CD4-positive, alpha-beta memory T cell (primary cell): ENCODE measurements at regions not wholly inside any gene's neighbourhood (a gene's known extent, or its start where the extent isn't known, plus 50 kb on each side); places are given as distances from the start of the nearest gene placed in this dataset.
A peak's percentile ranks its signal among the peaks of the same experiment; 100 is the strongest.

Experiments used
- CTCF ChIA-PET: fragments of 350-600 bp; sonication (Branson Sonifier 250); formaldehyde crosslinking; loops from one replicate; lab custom pipeline; 2021; ENCODE audit warnings: inconsistent platforms; ENCODE audit not compliant: partially characterized antibody; lab: Charles Lee
- POLR2A ChIA-PET: fragments of 350-600 bp; sonication (Branson Sonifier 250); formaldehyde crosslinking; loops from one replicate; lab custom pipeline; 2021; ENCODE audit not compliant: partially characterized antibody; lab: Charles Lee
- DNase-seq, 5 donors: peaks; one replicate each; pipeline versions ENCODE4 v3.0.0 to v3.0.0-alpha.2; 2020 to 2022; ENCODE audit warnings: mixed read lengths in 1 of 5
- H3K27ac ChIP-seq: one replicate; pipeline ENCODE4 v1.7.0; 2013; ENCODE audit warnings: low read depth, low read length
- H3K27me3 ChIP-seq: 2 replicates; pipeline ENCODE4 v1.7.0; 2013; ENCODE audit warnings: mild to moderate bottlenecking, low read length, moderate library complexity; ENCODE audit not compliant: insufficient read depth
- H3K36me3 ChIP-seq: 2 replicates; pipeline ENCODE4 v1.7.0; 2013; ENCODE audit warnings: mild to moderate bottlenecking, low read length, moderate library complexity; ENCODE audit not compliant: insufficient read depth
- H3K4me1 ChIP-seq: 2 replicates; pipeline ENCODE4 v1.7.0; 2013; ENCODE audit warnings: mild to moderate bottlenecking, low read length, moderate library complexity; ENCODE audit not compliant: insufficient read depth
- H3K4me3 ChIP-seq, 2 donors: one replicate each; pipeline ENCODE4 v1.7.0; 2013; ENCODE audit warnings: low read length in 2 of 2, mild to moderate bottlenecking in 1 of 2
- H3K9me3 ChIP-seq, 2 donors: one replicate each; pipeline ENCODE4 v1.7.0; 2013; ENCODE audit warnings: low read length in 2 of 2, control low read depth in 1 of 2; ENCODE audit not compliant: control insufficient read depth in 1 of 2
- H3K27ac Mint-ChIP-seq, 7 donors: one replicate each; pipeline ENCODE4 v1.8.0; 2020 to 2021; ENCODE audit warnings: mixed read lengths in 7 of 7, mild to moderate bottlenecking in 6 of 7, inconsistent platforms in 3 of 7, moderate library complexity in 3 of 7
- H3K27me3 Mint-ChIP-seq, 2 donors: one replicate each; pipeline ENCODE4 v1.8.0; 2020 to 2021; ENCODE audit warnings: mixed read lengths in 2 of 2
- H3K36me3 Mint-ChIP-seq, 2 donors: one replicate each; pipeline ENCODE4 v1.8.0; 2020 to 2021; ENCODE audit warnings: mixed read lengths in 2 of 2, inconsistent platforms in 1 of 2, mild to moderate bottlenecking in 1 of 2
- H3K4me1 Mint-ChIP-seq, 4 donors: one replicate each; pipeline ENCODE4 v1.8.0; 2020 to 2021; ENCODE audit warnings: mixed read lengths in 4 of 4, mild to moderate bottlenecking in 1 of 4
- H3K4me3 Mint-ChIP-seq, 8 donors: one replicate each; pipeline ENCODE4 v1.8.0; 2020 to 2021; ENCODE audit warnings: mixed read lengths in 8 of 8, mild to moderate bottlenecking in 7 of 8, moderate library complexity in 6 of 8, inconsistent platforms in 3 of 8
- H3K9me3 Mint-ChIP-seq, 8 donors: one replicate each; pipeline ENCODE4 v1.8.0; 2020 to 2021; ENCODE audit warnings: mixed read lengths in 8 of 8, mild to moderate bottlenecking in 5 of 8, inconsistent platforms in 3 of 8, moderate library complexity in 1 of 8
- intact Hi-C: fragments of 100-400 bp; cut with micrococcal nuclease; formaldehyde crosslinking; loops from one replicate; pipeline ENCODE4 v1.15.1; 2023

DNA sequence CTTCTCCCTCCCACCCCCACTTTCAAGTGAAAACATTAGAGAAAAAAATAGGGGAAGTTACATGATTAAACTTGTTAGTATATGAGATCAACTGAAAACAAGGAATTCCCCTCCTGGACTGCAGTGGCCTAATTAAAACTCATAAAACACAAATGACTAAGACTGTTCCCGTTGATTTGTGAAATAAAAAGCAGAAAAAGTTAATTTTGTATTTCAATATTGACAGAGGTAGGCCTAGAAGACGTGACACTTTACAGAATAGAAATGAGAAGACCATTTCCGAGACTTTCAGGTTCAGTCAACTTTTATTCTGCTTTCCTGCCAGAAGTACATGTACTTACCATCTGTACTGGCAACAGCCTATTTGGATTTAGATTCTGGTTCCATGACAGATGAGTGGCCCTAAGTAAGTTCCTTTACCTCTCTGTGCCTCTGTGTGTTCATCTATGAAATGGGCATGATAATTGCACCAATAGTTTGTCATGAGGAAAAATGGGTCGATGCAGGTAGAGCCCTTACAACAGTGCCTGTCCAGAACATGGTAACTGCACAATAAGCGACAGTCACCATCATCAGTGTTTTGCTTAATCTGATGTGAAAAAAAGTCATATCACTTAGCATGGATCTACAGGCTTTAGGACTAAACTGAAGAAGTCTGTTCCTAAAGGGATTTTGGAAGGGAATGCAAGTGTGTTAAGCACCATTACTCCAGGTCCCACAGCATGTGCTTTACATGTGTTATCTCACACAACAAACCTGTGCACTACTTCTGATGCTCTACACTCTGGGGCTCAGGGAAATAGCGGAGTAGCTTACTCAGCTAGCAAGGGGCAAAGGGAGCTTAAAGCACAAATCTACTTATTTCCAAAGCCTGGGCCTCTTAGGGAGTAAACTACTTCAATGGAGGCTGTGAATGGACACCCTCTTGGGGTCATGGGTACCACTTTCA is 562.3 kb upstream of the DIPK2B start:
- Mint-ChIP-seq H3K36me3 (peaks cover 0 to 9% of the 10 kb centered on the region in 2 donors), H3K4me3 (peak overlapping the region; percentile 45 to 88 (median 52)), H3K9me3 (no peaks in the 10 kb centered on the region), H3K27ac (peak overlapping the region; percentile 70 to 92 (median 84)), H3K4me1 (peaks cover 48 to 86% (median 61%) of the 10 kb centered on the region in 4 donors), H3K27me3 (no peaks in the 10 kb centered on the region)
- Histone ChIP-seq H3K36me3 (no peaks in the 10 kb centered on the region), H3K27me3 (no peaks in the 10 kb centered on the region), H3K27ac (peak overlapping the region; percentile 60), H3K9me3 (no peaks in the 10 kb centered on the region), H3K4me3 (no peak overlapping the region), H3K4me1 (peaks cover 78% of the 10 kb centered on the region)
- DNase-seq = no peak
- POLR2A ChIA-PET = interaction anchor here (0.9 to 2.1 kb wide), 4 partner anchors 9 to 43 kb away, joined by 3 to 9 read pairs (median 6); no protein-coding TSS in a partner anchor
- intact Hi-C loops = no loop called here
- CTCF ChIA-PET = interaction anchor here (1.2 kb wide), 2 partner anchors 12 to 39 kb away, joined by 3 read pairs; no protein-coding TSS in a partner anchor

DNA sequence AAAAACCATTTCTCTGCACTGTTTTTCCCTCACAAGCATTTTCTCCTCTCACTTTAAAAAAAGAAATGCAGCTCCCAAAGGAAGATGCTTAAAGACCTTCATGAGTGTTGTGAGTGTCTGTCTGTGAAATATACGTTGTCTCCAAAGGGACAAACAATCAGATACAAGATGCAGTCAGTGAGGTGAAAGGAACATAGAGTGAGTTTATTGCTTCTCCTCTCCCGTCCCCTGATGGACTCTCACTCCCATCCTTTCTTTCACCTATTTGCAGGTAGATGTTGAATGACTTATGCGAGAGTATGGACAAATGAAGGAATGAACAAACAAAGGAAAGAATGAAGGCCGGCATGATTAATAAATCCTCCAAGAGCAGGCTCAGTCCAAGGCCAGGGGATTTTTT is 561.2 kb upstream of the DIPK2B start:
- Mint-ChIP-seq H3K4me1 (peaks cover 47 to 89% (median 64%) of the 10 kb centered on the region in 4 donors), H3K9me3 (no peaks in the 10 kb centered on the region), H3K27ac (peak overlapping the region; percentile 62 to 92 (median 83)), H3K36me3 (peaks cover 0 to 5% of the 10 kb centered on the region in 2 donors), H3K4me3 (peak overlapping the region; percentile 60 to 88 (median 66)), H3K27me3 (no peaks in the 10 kb centered on the region)
- H3K36me3 ChIP-seq = no peaks in the 10 kb centered on the region
- DNase-seq = no peak
- H3K9me3 ChIP-seq = no peaks in the 10 kb centered on the region
- no peak overlapping the region for H3K4me3 ChIP-seq
- H3K27me3 ChIP-seq = no peaks in the 10 kb centered on the region
- peak overlapping the region; percentile 60 for H3K27ac ChIP-seq
- CTCF ChIA-PET = no interaction called here
- POLR2A ChIA-PET = no interaction called here
- peaks cover 84% of the 10 kb centered on the region for H3K4me1 ChIP-seq
- intact Hi-C loops = no loop called here

DNA sequence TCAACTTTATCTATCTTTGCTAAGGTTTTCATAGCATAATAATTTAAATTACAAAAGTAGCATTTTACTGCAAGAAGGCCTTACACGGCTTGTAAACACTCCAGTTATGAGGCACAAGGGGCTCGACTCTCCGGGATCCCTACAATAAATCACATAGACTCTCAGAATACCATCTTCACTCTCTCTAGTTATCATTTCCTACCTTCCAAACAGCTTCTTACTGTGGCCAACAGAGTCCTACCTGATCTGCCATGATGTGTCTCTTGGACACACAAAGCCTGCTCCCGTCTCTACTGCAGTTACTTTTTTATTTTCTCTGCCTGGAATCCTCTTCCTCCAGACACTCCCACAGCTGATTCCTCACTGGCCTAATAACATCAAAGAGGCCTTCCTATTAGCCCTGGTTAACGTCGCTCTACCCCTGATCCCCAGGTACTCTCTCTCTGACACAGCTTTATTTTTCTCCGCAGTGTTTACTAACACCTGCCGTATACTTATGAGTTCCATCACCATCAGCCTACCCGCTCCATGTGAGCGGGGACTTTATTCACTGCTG is 559.6 kb upstream of the DIPK2B start:
- H3K4me3 ChIP-seq = no peak overlapping the region
- H3K9me3 ChIP-seq = no peaks in the 10 kb centered on the region
- peak overlapping the region in 6 of 7 donors; percentile 54 to 85 (median 64) for H3K27ac Mint-ChIP-seq
- peak overlapping the region; percentile 56 for H3K27ac ChIP-seq
- intact Hi-C loops = no loop called here
- H3K4me1 ChIP-seq = peaks cover 85% of the 10 kb centered on the region
- no peaks in the 10 kb centered on the region for H3K36me3 ChIP-seq
- CTCF ChIA-PET = interaction anchor here (1.2 to 4.0 kb wide), 2 partner anchors 9 to 40 kb away, joined by 6 to 19 read pairs; no protein-coding TSS in a partner anchor
- no peak for DNase-seq
- peaks cover 0 to 5% of the 10 kb centered on the region in 2 donors for H3K36me3 Mint-ChIP-seq
- H3K4me3 Mint-ChIP-seq = peak overlapping the region in 7 of 8 donors; percentile 13 to 77 (median 41)
- no peaks in the 10 kb centered on the region for H3K27me3 ChIP-seq
- peaks cover 48 to 88% (median 67%) of the 10 kb centered on the region in 4 donors for H3K4me1 Mint-ChIP-seq
- POLR2A ChIA-PET = interaction anchor here (1.7 to 9.4 kb wide), 4 partner anchors 9 to 47 kb away, joined by 7 to 189 read pairs (median 37); no protein-coding TSS in a partner anchor
- no peaks in the 10 kb centered on the region for H3K9me3 Mint-ChIP-seq
- H3K27me3 Mint-ChIP-seq = no peaks in the 10 kb centered on the region

DNA sequence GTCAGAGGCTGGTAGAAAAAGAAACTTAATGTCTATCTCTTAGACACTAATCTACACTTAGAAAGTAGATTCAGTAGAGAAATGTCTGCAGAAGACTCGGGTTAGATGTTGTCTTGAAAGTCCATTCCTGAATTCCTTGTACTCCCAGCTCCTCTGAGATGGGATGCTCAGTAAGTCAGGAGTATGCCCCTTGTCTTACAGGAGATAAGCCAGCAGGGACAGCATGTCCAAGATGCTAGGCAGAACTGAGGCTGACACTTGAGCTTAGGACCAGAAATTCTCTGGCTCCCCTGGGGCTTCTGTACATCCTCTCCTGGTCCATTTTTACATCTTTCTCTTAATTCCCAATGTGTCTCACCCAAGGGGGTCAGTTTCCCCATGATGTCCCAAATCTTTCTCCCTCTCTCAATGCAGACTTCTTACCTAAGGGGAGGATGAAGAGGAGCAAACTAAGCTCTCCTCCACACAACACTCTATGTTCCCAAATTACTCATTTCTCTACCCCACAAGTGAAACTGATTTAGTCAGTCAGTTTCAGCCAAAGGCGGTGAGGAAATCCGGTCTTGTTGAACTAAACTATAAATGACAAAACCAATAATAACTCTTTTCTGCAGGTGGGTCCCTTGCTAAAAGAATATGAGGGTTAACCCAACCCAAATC is 558.2 kb upstream of the DIPK2B start:
- CTCF ChIA-PET = interaction anchor here (1.0 to 4.0 kb wide), 4 partner anchors 11 to 42 kb away, joined by 3 to 19 read pairs (median 8); no protein-coding TSS in a partner anchor
- POLR2A ChIA-PET = interaction anchor here (0.8 to 9.4 kb wide), 8 partner anchors 11 to 92 kb away, joined by 3 to 189 read pairs (median 5); no protein-coding TSS in a partner anchor
- Histone ChIP-seq H3K36me3 (no peaks in the 10 kb centered on the region), H3K9me3 (no peaks in the 10 kb centered on the region), H3K4me1 (peaks cover 92% of the 10 kb centered on the region), H3K27ac (peak overlapping the region; percentile 56), H3K27me3 (no peaks in the 10 kb centered on the region), H3K4me3 (peak overlapping the region in 1 of 2 donors; percentile 33)
- H3K4me1 Mint-ChIP-seq = peaks cover 45 to 82% (median 64%) of the 10 kb centered on the region in 4 donors
- H3K36me3 Mint-ChIP-seq = peaks cover 0 to 5% of the 10 kb centered on the region in 2 donors
- H3K9me3 Mint-ChIP-seq = no peaks in the 10 kb centered on the region
- intact Hi-C loops = loop anchor here (1.0 to 10.0 kb wide), 3 partner anchors 10 to 93 kb away; no protein-coding TSS in a partner anchor
- peak overlapping the region in 6 of 7 donors; percentile 90 to 96 (median 94) for H3K27ac Mint-ChIP-seq
- H3K27me3 Mint-ChIP-seq = no peaks in the 10 kb centered on the region
- DNase-seq = peak in 4 of 5 donors; percentile 26 to 65 (median 43)
- H3K4me3 Mint-ChIP-seq = peak overlapping the region; percentile 73 to 91 (median 86)

DNA sequence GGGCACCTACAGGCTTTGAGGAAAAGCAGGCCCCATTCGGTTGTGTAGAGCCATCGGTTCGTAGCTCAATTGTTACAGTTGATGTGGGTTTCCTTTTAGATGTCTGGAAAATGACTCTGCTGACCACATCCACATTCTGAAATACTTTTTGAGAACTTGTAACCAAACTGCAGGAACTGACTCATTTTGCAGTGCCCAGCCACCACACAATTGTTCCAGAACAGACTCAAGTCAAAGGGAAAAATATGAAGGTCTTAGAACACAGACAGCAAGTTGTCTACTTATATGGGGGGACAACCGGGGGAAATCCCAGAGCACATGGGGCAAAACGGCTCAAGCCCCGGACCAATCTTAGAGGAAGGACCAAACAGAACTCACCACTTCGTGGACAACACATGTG is 557.6 kb upstream of the DIPK2B start:
- peaks cover 91% of the 10 kb centered on the region for H3K4me1 ChIP-seq
- H3K27ac ChIP-seq = peak overlapping the region; percentile 56
- peaks cover 0 to 5% of the 10 kb centered on the region in 2 donors for H3K36me3 Mint-ChIP-seq
- no peaks in the 10 kb centered on the region for H3K36me3 ChIP-seq
- no peaks in the 10 kb centered on the region for H3K27me3 Mint-ChIP-seq
- peaks cover 45 to 76% (median 60%) of the 10 kb centered on the region in 4 donors for H3K4me1 Mint-ChIP-seq
- ChIA-PET CTCF (interaction anchor here (1.0 to 4.0 kb wide), 4 partner anchors 11 to 42 kb away, joined by 3 to 19 read pairs (median 8); no protein-coding TSS in a partner anchor), POLR2A (interaction anchor here (0.9 to 9.4 kb wide), 8 partner anchors 10 to 93 kb away, joined by 3 to 189 read pairs (median 5); no protein-coding TSS in a partner anchor)
- H3K4me3 Mint-ChIP-seq = peak overlapping the region; percentile 73 to 91 (median 86)
- H3K27me3 ChIP-seq = no peaks in the 10 kb centered on the region
- intact Hi-C loops = loop anchor here (5.0 to 10.0 kb wide), 2 partner anchors 46 to 94 kb away; no protein-coding TSS in a partner anchor
- H3K9me3 ChIP-seq = no peaks in the 10 kb centered on the region
- H3K9me3 Mint-ChIP-seq = no peaks in the 10 kb centered on the region
- H3K27ac Mint-ChIP-seq = peak overlapping the region in 6 of 7 donors; percentile 90 to 96 (median 94)
- H3K4me3 ChIP-seq = peak overlapping the region in 1 of 2 donors; percentile 33
- peak in 4 of 5 donors; percentile 36 to 77 (median 48) for DNase-seq

DNA sequence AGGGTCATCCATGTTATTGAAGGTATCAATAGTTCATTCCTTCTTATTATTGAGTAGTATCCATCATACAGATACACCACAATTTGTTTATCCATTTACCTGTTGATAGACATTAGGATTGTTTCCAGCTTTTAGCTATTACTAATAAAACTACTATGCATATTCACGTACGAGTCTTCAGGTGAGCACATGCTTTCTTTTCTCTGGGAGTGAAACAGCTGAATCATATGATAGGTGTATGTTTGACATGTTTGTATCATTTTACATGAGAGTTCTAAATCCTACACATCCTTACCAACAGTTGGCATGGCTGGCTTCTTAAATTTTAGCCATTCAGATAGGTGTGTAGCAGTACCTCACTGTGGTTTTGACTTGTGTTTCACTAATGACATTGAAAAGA is 556.6 kb upstream of the DIPK2B start:
- CTCF ChIA-PET = interaction anchor here (4.0 kb wide), 1 partner anchor 43 kb away, joined by 19 read pairs; no protein-coding TSS in a partner anchor
- H3K4me1 Mint-ChIP-seq = peaks cover 37 to 66% (median 51%) of the 10 kb centered on the region in 4 donors

More for the DNA sequence above, 556.6 kb upstream of the DIPK2B start:
- no peaks in the 10 kb centered on the region for H3K36me3 ChIP-seq
- no peaks in the 10 kb centered on the region for H3K9me3 Mint-ChIP-seq
- H3K36me3 Mint-ChIP-seq = peaks cover 0 to 3% of the 10 kb centered on the region in 2 donors
- intact Hi-C loops = loop anchor here (5.0 to 10.0 kb wide), 2 partner anchors 48 to 95 kb away; no protein-coding TSS in a partner anchor
- peaks cover 91% of the 10 kb centered on the region for H3K4me1 ChIP-seq
- H3K27ac ChIP-seq = no peak overlapping the region
- no peak for DNase-seq
- H3K27me3 ChIP-seq = no peaks in the 10 kb centered on the region
- H3K4me3 Mint-ChIP-seq = peak overlapping the region in 4 of 8 donors; percentile 35 to 50 (median 42)
- POLR2A ChIA-PET = interaction anchor here (1.0 to 9.4 kb wide), 5 partner anchors 9 to 94 kb away, joined by 3 to 189 read pairs (median 23); no protein-coding TSS in a partner anchor
- no peaks in the 10 kb centered on the region for H3K9me3 ChIP-seq
- H3K27me3 Mint-ChIP-seq = no peaks in the 10 kb centered on the region
- H3K4me3 ChIP-seq = no peak overlapping the region
- peak overlapping the region in 6 of 7 donors; percentile 10 to 84 (median 53) for H3K27ac Mint-ChIP-seq
